ENCODE measurements at regions not wholly inside any gene's neighbourhood (a gene's known extent, or its start where the extent isn't known, plus 50 kb on each side); places are given as distances from the start of the nearest gene placed in this dataset.

DNA sequence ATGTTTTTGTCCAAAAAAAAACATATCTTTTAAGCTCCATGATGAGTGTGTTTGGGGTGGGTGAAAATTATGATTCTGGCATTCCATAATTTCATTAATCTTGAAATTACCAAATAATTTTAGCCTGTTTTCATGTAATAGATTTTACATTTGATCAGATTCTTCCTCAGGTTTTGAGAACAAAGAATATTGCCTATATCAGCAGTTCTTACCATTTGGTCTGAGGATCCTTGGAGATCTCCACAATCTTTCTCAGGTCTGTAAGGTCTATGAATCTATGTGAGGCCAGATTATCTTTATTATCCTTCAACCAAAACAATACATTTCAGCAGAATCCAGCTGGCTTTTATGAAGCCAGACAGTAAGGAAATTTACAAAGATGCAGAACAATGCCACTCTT, 373.3 kb upstream of the E2F7 start:
- TF ChIP-seq POLR2A (IDR thresholded peaks at IDR 0.05) = no peak
- TF ChIP-seq, protein P1, sequence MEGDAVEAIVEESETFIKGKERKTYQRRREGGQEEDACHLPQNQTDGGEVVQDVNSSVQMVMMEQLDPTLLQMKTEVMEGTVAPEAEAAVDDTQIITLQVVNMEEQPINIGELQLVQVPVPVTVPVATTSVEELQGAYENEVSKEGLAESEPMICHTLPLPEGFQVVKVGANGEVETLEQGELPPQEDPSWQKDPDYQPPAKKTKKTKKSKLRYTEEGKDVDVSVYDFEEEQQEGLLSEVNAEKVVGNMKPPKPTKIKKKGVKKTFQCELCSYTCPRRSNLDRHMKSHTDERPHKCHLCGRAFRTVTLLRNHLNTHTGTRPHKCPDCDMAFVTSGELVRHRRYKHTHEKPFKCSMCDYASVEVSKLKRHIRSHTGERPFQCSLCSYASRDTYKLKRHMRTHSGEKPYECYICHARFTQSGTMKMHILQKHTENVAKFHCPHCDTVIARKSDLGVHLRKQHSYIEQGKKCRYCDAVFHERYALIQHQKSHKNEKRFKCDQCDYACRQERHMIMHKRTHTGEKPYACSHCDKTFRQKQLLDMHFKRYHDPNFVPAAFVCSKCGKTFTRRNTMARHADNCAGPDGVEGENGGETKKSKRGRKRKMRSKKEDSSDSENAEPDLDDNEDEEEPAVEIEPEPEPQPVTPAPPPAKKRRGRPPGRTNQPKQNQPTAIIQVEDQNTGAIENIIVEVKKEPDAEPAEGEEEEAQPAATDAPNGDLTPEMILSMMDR (IDR thresholded peaks at IDR 0.05) = no peak

All from thyroid gland (tissue), 4 donors.